ENCODE measurements at regions not wholly inside any gene's neighbourhood (a gene's known extent, or its start where the extent isn't known, plus 50 kb on each side); places are given as distances from the start of the nearest gene placed in this dataset.
A peak's percentile ranks its signal among the peaks of the same experiment; 100 is the strongest.
"Not testable (repeated sequence)": the region's sequence is repeated elsewhere in the genome, so short reads cannot be mapped to it uniquely, and the experiment has no call there.

DNA sequence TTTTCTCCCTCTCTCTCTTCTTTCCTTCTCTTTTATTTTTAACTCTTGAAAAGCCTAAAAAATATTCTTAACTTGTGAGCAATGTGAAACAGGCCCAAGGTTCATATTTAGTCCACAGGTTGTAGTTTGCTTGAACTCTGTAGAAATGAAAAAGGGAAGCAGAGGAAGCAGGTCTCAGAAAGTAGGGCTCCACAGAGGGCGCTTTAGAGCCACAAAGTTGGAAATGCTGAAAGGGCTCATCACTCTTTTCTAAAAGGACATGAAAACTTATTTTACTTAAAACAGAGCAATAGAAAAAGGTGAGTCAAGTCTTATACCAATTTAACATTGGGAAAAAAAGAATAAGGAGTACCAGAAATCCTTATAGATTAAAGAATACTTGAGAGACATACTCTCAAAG is 247.0 kb downstream of the USP25 start:
- DNase-seq (ENCODE audit: low spot score) = no peak
- Mint-ChIP-seq H3K4me3 (ENCODE audit: unreplicated experiment) (no peak overlapping the region), H3K9me3 (ENCODE audit: low read depth) (no peaks in the 10 kb centered on the region), H3K36me3 (ENCODE audit: low read depth) (no peaks in the 10 kb centered on the region), H3K4me1 (ENCODE audit: low read depth) (peaks cover 18% of the 10 kb centered on the region), H3K27me3 (ENCODE audit: low read depth) (no peaks in the 10 kb centered on the region), H3K27ac (ENCODE audit: unreplicated experiment) (no peak overlapping the region)
- TF ChIP-seq, protein P1, sequence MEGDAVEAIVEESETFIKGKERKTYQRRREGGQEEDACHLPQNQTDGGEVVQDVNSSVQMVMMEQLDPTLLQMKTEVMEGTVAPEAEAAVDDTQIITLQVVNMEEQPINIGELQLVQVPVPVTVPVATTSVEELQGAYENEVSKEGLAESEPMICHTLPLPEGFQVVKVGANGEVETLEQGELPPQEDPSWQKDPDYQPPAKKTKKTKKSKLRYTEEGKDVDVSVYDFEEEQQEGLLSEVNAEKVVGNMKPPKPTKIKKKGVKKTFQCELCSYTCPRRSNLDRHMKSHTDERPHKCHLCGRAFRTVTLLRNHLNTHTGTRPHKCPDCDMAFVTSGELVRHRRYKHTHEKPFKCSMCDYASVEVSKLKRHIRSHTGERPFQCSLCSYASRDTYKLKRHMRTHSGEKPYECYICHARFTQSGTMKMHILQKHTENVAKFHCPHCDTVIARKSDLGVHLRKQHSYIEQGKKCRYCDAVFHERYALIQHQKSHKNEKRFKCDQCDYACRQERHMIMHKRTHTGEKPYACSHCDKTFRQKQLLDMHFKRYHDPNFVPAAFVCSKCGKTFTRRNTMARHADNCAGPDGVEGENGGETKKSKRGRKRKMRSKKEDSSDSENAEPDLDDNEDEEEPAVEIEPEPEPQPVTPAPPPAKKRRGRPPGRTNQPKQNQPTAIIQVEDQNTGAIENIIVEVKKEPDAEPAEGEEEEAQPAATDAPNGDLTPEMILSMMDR (IDR thresholded peaks at IDR 0.05) = peak; percentile 50

DNA sequence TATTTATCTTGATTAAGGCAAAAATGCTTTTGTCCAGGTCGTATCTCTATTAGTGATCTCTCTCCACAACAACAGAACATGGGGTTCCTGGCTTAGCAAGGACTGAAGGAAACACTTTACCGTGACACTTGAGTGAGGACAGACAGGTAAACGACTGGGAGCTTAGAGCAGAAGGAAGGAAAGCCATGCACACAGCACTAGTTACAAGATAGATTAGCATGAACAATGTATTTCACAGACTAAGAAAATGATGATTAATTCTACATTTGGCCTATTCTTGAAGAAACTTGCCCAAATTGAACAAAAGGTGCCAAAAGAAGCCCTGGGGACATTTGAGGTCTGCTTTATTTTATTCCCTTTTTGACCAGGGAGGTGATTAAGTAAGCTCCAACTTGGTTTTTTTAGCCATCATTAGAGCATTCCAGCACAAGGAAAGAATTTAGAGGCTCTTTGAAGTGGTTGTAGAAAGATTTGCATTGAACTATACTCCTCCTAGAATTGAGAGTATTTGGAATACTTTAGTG is 248.5 kb downstream of the USP25 start:
- Mint-ChIP-seq H3K4me1 (ENCODE audit: low read depth) (peaks cover 18% of the 10 kb centered on the region), H3K27ac (ENCODE audit: unreplicated experiment) (no peak overlapping the region), H3K9me3 (ENCODE audit: low read depth) (no peaks in the 10 kb centered on the region), H3K4me3 (ENCODE audit: unreplicated experiment) (no peak overlapping the region), H3K36me3 (ENCODE audit: low read depth) (no peaks in the 10 kb centered on the region), H3K27me3 (ENCODE audit: low read depth) (no peaks in the 10 kb centered on the region)
- no peak for DNase-seq (ENCODE audit: low spot score)
- TF ChIP-seq, protein P1 (IDR thresholded peaks at IDR 0.05) = no peak

GRCh38 chr21:15979493-15979892 is 249.7 kb downstream of the USP25 start:
- not testable (repeated sequence) for H3K27me3 Mint-ChIP-seq (ENCODE audit: low read depth); DNase-seq (ENCODE audit: low spot score); H3K27ac Mint-ChIP-seq (ENCODE audit: unreplicated experiment); H3K36me3 Mint-ChIP-seq (ENCODE audit: low read depth); H3K4me3 Mint-ChIP-seq (ENCODE audit: unreplicated experiment); H3K9me3 Mint-ChIP-seq (ENCODE audit: low read depth)
- H3K4me1 Mint-ChIP-seq (ENCODE audit: low read depth) = peaks cover 18% of the 10 kb centered on the region

- DNase-seq (ENCODE audit: low spot score) = no peak
- Mint-ChIP-seq H3K4me3 (ENCODE audit: unreplicated experiment) (no peak overlapping the region), H3K27ac (ENCODE audit: unreplicated experiment) (no peak overlapping the region), H3K27me3 (ENCODE audit: low read depth) (no peaks in the 10 kb centered on the region), H3K9me3 (ENCODE audit: low read depth) (no peaks in the 10 kb centered on the region), H3K36me3 (ENCODE audit: low read depth) (no peaks in the 10 kb centered on the region), H3K4me1 (ENCODE audit: low read depth) (peaks cover 7% of the 10 kb centered on the region)
- TF ChIP-seq, protein P1 (IDR thresholded peaks at IDR 0.05) = no peak
Observed at GRCh38 chr21:15986277-15986676, 256.5 kb downstream of the USP25 start.

DNA sequence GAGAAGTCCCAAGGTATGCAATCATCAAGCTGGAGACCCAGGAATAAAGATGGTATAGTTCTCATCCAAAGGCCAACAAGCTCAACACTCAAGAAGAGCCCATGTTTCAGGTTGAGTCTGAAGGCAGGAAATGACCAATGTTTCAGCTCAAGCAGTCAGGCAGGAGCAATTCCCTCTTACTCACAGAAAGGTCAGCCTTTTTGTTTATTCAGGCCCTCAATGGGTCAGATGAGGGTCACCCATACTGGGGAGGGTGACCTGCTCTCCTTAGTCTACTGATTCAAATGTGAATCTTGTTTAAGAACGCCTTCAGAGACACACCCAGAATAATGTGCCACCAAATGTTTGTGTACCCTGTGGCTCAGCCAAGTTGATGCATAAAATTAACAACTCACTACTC is 262.4 kb downstream of the USP25 start:
- TF ChIP-seq, protein P1 (IDR thresholded peaks at IDR 0.05) = no peak
- H3K4me1 Mint-ChIP-seq (ENCODE audit: low read depth) = peaks cover 28% of the 10 kb centered on the region
- no peaks in the 10 kb centered on the region for H3K9me3 Mint-ChIP-seq (ENCODE audit: low read depth)
- no peaks in the 10 kb centered on the region for H3K27me3 Mint-ChIP-seq (ENCODE audit: low read depth)
- H3K36me3 Mint-ChIP-seq (ENCODE audit: low read depth) = no peaks in the 10 kb centered on the region
- H3K4me3 Mint-ChIP-seq (ENCODE audit: unreplicated experiment) = no peak overlapping the region
- H3K27ac Mint-ChIP-seq (ENCODE audit: unreplicated experiment) = no peak overlapping the region
- no peak for DNase-seq (ENCODE audit: low spot score)

GRCh38 chr21:15993951-15994350 is 264.2 kb downstream of the USP25 start:
- TF ChIP-seq, protein P1 (IDR thresholded peaks at IDR 0.05) = no peak
- Mint-ChIP-seq H3K4me3 (ENCODE audit: unreplicated experiment) (no peak overlapping the region), H3K4me1 (ENCODE audit: low read depth) (peaks cover 27% of the 10 kb centered on the region), H3K27ac (ENCODE audit: unreplicated experiment) (no peak overlapping the region), H3K36me3 (ENCODE audit: low read depth) (no peaks in the 10 kb centered on the region), H3K9me3 (ENCODE audit: low read depth) (no peaks in the 10 kb centered on the region), H3K27me3 (ENCODE audit: low read depth) (no peaks in the 10 kb centered on the region)
- DNase-seq (ENCODE audit: low spot score) = no peak

Measured in chondrocyte (in vitro differentiated cells).